HG03039 (cell line): ENCODE measurements at regions not wholly inside any gene's neighbourhood (a gene's known extent, or its start where the extent isn't known, plus 50 kb on each side); places are given as distances from the start of the nearest gene placed in this dataset.
A peak's percentile ranks its signal among the peaks of the same experiment; 100 is the strongest.
"Not testable (repeated sequence)": the region's sequence is repeated elsewhere in the genome, so short reads cannot be mapped to it uniquely, and the experiment has no call there.

Source experiments
- ATAC-seq: cut with Tn5 transposase; IDR thresholded peaks from one replicate; pipeline ENCODE4 v1.9.1; 2021; ENCODE audit warnings: mild to moderate bottlenecking, moderate library complexity; ENCODE audit not compliant: unreplicated experiment

DNA sequence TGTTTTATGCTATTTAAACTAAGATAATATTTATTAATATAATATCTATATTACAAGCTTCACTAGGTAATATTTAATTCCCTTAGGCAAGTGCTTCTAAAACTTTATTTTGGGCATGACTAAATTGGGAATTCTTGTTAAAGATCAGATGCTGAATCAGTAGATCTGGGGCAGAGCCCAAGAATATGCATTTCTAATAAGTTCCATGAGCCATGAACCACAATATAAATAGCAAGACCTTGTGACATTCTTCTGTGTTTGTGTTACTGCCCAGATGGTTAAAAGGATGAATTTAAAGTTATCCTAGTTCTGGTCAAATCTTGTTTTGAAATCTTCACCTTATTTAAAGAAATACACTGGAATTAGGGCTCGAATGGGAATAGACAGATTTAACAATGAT, 258.4 kb upstream of the CACNA2D1 start:
- ATAC-seq = no peak

DNA sequence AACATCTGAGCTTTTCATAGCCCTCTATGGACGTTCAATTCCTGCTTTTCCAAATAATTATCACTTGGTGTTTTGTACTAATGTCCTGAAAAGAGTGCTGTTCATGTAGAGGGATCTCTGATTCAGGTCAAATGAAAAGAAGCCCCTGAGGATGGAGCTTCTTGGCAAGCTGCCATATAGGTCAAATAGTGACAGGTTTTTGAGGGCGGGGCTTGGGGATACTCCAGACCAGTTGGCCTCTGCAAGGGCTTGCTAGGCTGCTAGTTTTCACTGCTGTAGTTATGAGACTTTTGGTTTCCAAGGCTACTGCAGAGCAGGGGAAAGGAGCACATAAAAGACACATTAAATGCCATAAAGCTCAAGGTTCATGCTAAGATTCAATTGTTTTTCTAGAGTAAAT, 257.2 kb upstream of the CACNA2D1 start:
- no peak for ATAC-seq

DNA sequence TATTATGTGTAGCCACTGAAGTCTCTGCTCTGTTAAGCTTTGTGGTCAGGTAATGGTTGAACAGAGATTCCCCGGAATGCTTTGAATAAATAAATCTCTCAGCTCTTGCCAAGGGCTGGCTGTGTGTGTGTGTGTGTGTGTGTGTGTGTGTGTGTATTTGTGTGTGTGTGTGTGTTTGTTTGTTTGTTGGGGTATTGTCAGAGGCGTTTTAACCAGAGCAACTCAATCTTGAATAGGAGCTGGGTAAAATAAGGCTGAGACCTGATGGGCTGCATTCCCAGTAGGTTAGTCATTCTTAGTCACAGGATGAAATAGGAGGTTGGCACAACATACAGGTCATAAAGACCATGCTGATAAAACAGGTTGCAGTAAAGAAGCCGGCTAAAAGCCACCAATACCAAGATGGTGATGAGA, 256.2 kb upstream of the CACNA2D1 start:
- ATAC-seq = no peak

DNA sequence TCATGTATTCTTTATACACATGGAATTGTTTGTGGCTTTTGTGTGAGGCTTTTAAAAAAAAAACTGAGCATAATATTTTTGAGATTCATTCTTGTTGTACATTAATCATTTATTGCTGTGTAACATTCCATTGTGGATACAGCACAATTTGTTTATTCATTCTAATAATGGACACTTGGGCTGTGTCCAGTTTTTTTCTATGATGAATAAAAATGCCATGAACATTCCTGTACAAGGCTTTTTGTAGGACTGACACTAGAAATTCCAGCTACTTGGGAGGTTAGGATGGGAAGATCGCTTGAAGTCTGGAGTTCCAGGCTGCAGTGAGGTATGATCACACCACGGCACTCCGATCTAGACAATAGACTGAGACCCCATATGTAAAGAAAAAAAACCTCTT, 254.3 kb upstream of the CACNA2D1 start:
- no peak for ATAC-seq

DNA sequence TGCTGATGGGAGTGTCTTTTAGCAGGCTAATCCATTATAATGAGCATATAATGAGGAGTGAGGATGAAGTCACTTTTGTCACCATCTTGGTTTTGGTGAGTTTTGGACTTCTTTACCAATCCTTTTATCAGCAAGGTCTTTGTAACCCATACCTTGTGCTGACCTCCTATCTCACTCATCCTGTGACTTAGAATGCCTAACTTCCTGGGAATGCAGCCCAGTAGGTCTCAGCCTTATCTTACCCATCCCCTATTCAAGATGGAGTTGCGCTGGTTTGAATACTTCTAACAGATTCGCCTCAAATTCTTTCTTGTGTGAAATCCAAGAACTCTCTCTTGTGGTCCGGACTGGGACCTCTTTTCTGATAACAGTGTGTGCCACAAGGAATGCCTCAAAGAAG, 253.1 kb upstream of the CACNA2D1 start:
- no peak for ATAC-seq

DNA sequence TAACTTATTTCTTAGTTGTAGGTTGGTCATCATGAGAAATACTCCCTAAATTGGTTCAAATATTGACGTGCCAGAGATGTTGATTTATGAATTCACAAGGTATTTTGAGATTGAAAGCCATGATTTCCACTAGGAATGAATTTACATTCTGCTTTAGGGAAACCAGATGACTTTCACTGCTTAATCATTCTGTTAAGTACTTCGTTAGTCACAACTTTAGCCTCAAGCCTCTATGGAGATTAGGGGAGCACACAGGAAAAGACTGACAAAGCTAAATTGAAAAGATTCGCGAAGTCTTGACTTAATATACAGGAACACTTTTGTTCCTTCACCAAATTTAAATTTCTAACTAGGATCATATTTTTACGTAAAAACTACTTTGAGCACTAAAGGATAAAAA, 250.4 kb upstream of the CACNA2D1 start:
- ATAC-seq = no peak

DNA sequence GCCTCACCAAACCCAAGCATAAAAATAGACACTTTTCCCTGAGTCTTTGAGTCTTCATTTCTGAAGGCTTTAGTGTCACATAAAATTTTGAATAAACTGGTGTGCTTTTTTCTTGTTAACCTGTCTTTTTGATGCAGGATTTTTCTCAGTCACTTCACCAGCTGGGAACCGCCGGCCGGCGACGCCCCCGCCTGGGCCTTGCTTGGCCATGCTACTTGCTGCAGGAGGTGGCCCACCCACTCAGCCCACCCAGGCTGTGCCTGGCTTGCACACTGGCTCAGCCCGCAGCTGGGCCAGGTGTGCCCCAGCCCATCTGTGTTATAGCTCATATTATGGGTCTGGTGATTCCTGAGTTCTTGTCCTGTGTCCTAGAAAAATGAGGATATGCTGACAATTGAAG, 247.4 kb upstream of the CACNA2D1 start:
- no peak for ATAC-seq

DNA sequence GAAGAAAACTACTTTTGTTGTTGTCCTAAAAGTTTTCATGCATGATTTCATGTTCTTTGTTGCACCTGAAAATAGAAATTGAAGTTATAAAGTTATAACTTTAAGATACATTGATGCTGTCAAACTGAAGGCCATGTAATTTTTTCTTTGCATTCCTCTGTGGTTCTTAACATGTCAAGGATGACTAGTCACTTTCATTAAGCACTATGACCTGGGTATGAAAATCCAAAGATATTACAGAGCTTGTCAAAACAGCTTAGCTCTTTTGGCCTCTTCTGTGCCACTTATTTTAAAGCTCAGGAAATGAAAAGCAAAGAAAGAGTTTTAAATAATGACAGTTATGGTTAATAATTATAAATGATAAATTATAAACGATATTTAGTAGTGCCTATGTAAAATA, 241.6 kb upstream of the CACNA2D1 start:
- ATAC-seq = no peak

DNA sequence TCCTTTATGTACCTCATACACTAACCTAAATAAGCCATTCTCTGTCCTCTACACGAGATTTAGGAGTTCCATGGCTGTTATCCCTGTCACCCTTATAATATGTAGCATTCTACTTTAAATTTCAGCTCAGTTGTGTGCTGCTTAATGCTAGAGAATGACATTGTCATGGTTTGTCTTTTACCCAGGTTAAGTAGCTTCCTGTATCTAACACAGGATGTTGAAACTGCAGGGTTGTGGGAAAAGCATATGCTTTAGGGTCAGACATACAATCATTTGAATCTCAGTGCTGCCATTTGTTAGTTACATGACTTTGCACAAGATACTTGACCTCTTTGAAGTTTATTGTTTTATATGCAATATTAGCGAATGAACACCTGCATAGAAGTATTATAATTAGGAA, 235.1 kb upstream of the CACNA2D1 start:
- ATAC-seq = no peak

DNA sequence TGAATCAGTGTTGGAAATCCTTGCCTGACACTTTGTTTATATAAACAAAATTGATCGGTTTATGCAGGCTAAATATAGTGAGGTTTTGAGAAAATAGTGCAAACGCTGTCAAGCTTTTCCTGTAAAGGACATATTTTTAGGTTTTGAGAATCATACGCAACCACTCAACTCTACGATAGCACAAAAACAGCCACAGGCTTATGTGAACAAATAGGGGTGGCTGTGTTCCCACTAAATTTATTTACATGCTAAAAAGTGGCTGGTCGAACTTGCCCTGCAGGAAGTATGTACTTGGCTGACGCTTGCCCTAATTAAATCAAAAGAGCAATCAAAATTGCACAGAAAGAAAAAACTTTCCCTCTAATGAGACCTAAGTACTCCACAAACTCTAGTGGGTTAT, 234.7 kb upstream of the CACNA2D1 start:
- no peak for ATAC-seq

DNA sequence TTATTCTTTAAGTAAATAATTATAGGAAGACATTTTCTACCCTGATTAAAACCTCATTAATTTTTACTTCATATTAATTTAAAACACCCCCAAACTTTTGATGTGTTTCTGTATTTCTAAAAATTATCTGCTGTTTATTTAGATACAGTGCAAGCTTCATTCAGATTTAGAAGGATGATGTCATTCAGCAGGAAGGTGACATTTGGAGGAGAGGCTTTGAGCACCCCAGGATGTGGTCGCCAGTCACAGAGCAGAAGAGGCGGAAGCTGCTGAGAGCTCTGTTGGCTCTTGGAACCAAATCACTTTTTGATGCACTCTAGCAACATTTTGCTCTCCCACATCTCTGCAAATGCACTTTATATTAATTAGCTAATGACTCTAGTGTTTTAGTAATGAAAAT, 233.9 kb upstream of the CACNA2D1 start:
- ATAC-seq = peak; percentile 59

DNA sequence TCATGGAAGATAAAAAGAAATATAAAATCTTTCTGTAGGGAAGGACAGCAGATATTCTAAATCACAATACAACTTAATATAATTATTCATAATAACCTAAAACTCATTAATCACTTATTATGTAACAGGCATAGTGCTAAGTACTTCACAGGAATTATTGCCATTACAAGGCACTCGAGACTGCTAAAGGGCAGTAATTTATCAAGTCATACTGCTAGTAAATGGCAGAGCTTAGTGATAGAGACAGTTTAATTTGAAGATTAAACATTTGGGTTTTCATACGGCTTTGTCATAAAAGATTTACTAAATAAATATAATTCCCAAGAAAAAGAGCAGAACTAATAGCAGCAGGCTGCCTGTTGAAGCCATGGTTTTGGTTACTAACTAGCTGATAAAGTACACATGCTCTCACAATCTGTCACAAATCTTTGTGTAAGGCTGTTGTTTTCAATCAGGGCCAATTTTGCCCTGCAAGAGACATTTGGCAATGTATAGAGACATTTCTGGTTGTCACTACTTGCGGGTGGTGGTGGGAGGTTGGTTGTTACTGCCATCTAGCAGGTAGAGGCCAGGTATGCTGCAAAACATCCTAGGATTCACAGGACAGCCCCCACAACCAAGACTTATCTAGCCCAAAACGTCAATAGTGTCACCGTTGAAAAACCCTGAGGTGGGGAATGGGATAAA, 233.3 kb upstream of the CACNA2D1 start:
- no peak for ATAC-seq

DNA sequence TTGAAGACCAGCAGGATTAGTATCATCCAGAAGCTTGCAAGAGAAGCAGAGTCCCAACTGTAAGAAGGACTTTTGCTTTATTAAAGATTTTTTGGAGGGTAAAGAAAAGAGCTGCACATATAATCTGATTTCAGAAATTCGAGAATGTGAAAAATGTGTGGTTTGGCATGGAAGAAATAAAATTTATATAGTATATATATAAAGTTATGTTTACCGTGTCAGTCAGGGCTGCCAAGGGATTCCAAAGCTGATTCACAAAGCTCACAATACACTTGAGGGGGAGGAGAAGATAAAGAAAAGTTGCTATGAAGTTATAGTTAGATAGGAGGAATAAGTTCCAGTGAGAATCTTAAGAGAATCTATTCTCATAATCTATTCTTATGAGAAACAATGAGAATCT, 231.8 kb upstream of the CACNA2D1 start:
- no peak for ATAC-seq

DNA sequence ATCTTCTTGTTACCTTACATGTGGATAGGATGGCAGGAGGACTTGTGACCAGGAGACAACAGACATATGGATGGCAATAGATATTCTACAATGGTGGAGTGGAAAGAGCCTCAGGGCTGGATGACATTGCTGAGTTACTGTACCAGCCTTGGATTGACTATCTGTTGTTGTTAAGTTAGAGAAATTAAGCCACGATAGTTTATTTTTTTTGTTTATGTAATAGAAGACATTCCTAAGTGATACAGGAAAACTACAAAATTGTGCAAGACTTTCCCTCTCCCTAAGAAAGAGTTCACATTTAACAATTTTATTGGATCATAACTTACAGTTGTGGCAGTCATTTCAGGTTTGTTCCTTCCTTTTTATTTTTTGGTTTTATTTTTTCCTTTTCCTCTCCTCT, 230.7 kb upstream of the CACNA2D1 start:
- no peak for ATAC-seq

DNA sequence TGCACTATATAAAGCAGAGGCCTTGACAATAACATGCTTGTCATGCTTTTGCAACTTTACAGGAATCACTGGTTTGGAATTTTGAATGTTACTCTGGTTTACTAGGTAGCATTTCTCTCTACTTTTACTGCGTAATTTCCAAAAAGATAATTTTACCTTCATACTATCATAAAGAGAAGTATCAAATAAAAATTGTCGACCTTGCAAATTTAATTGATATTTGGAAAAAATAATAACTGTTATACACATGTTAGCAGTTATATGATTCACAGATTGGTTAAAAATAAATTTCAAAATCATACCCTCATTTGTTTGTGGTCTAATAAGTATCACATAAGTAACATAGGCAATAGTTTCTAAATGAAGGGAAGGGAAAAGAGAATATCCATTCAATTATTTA, 228.5 kb upstream of the CACNA2D1 start:
- ATAC-seq = no peak

DNA sequence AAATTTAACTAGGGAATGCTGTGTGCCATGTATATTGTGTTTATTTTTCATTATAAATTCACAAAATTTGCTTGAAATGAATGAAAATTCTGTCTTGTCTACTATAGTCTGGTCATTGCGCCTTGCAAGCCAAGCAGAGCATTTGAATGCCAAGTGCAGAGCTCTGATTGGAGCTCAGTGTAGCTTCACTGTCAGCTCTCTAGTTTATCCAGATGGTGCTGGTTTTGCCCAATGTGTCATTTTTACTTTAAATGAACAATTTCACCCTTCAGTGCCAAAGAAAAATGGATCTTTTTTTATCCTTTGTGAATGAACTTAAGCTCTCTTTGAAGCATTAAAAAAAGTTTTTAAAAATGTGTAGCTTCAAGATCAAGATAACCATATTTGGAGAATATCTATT, 225.6 kb upstream of the CACNA2D1 start:
- no peak for ATAC-seq

DNA sequence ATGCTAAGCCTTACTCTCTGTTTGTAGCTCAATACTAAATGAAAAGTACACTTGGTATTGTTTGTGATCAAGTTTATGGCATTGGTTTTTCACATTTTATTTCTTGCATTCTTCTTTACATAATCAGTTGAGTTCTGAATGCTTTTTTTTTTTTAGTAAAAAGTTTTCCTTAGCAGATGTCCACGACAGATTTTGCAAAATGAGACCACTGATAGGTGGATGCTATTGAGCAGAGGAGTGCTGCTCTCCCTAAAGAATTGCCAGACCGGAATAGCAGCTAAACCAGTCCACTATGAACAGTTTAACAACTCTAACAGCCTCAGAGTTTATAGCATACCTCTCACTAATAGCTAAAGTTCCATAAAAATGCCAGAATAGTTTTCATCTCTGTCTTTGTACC, 225.1 kb upstream of the CACNA2D1 start:
- no peak for ATAC-seq

DNA sequence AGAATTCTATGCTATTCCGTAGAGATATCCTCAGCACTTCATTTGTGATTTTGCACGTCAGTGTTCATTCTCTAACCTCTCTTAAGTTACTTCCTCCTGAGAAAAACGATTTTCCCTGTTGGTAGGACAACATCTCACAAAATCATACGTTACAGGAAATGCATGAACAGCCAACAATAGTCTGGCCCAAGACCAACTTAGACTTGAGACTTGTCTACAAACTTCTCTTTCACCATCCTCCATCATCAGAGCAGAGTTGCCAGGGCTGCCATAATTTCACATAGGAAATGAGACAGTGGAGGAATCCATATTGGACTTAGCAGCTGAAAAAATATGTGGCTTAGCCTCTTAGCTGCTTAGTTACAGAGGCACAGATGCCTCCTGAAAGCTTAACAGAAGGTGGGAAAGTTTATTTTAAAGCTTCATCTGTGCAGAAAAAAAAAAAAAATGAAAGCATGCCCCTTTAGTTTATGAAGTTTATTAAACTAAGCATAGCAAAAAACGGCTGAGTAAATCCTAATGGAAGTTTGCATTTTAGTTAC, 222.5 kb upstream of the CACNA2D1 start:
- ATAC-seq = no peak

DNA sequence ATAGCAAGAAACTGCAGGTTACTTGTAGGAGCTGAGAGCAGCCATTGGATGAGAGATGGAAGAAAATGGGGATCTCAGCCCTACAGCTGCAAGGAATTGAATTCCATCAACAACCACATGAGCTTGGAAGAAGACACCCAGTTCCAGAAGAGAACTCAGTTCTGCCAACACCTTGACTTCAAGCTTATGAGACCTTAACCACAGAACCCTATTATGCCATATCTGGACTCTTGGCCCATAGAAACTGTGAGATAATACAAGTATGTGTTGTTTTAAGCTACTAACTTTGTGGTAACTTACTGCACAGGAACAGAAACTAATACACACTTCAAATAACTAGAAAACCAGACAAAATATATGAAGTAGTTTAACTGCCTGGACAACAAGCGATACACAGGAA, 212.4 kb upstream of the CACNA2D1 start:
- no peak for ATAC-seq

DNA sequence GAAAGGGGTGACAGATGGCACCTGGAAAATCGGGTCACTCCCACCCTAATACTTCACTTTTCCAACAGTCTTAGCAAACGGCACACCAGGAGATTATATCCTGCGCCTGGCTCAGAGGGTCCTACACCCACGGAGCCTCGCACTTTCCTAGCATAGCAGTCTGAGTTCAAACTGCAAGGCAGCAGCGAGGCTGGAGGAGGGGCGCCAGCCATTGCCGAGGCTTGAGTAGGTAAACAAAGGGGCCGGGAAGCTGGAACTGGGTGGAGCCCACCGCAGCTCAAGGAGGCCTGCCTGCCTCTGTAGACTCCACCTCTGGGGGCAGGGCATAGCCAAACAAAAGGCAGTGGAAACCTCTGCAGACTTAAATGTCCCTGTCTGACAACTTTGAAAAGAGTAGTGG, 206.5 kb upstream of the CACNA2D1 start:
- ATAC-seq = not testable (repeated sequence)

DNA sequence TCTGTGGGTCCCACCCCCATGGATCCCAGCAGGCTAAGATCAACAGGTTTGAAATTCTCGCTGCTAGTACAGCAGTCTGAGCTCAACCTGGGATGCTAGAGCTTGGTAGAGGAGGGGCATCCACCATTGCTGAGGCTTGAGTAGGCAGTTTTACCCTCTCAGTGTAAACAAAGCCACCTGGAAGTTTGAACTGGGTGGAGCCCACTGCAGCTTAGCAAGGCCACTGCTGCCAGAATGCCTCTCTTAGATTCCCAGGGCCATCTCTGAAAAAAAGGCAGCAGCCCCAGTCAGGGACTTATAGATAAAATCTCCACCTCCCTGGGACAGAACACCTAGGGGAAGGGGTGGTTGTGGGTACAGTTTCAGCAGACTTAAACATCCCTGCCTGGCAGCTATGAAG, 190.0 kb upstream of the CACNA2D1 start:
- no peak for ATAC-seq

DNA sequence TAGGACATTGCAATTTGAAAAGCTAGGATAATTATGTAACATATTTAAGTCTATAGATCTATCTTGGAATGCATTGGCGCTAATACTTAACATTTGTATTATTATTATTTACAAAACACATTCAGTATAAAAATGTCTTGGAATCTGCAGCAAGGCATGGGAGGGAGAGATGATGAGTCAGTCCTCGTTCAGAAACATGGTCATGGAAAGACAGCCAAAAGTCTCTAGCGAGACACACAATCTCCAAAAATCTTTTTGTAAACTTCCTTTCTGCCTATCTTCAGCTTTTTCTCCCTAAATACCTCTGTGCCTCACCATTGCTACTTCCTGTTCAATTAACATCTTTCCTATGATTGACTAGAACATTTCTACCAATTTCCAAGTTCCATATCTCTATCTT, 188.4 kb upstream of the CACNA2D1 start:
- no peak for ATAC-seq

DNA sequence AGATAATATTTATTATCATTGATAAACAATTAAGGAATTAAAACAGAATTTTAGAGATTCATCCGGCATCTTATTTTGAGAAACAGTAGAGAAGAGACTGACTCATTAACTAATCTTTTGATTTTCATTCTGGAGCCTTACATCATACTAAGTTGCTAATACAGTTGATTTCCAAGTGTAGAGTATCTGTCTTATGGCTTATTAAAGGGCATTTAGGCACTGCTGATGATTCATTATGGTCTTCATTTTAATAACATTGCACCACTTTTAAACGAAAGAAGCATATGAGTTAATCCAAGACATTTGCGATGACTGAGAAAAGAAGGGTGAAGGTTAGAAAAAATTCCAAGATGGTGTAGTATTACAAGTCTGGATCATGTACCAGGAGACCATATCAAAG, 186.0 kb upstream of the CACNA2D1 start:
- no peak for ATAC-seq
